ENCODE measurements at regions not wholly inside any gene's neighbourhood (a gene's known extent, or its start where the extent isn't known, plus 50 kb on each side); places are given as distances from the start of the nearest gene placed in this dataset.
"Not testable (repeated sequence)": the region's sequence is repeated elsewhere in the genome, so short reads cannot be mapped to it uniquely, and the experiment has no call there.

DNA sequence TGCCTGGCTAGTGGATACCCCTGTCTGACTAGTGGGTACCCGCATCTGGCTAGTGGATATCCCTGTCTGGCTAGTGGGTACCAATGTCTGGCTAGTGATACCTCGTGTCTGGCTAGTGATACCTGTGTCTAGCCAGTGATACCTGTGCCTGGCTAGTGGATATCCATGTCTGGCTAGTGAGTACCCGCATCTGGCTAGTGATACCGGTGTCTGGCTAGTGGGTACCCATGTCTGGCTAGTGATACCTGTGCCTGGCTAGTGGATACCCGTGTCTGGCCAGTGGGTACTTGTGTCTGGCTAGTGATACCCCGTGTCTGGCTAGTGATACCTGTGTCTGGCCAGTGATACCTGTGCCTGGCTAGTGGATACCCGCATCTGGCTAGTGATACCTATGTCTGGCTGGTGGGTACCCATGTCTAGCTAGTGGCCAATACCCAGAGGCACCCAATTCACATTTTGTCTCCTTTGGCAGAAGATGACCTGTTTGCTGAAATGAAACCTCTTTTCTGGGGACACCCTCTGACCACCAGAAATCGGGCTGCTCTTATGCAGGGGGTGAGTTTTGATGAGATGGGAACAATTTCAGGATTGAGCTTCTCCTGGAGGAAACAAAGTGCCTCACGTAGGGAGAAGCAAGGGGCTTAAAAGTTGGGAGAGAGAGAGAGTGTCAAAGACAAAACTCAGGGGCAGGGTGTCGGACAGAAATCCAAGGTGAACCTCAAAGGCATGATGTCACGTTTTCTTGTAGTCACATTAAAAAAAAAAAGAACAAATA lies 63.4 kb downstream of the SMIM38 start:
- CTCF ChIA-PET: interaction anchor here (0.7 kb wide), 3 partner anchors 80 to 1143 kb away, joined by 3 to 4 read pairs (median 4); no protein-coding TSS in a partner anchor

GRCh38 chr11:69219991-69220390 lies 64.3 kb downstream of the SMIM38 start:
- CTCF ChIA-PET: interaction anchor here (0.7 kb wide), 3 partner anchors 79 to 1144 kb away, joined by 3 to 4 read pairs (median 4); no protein-coding TSS in a partner anchor
- POLR2A ChIA-PET: no interaction called here

More for the DNA sequence above, 63.4 kb downstream of the SMIM38 start:
- POLR2A ChIA-PET: no interaction called here

DNA sequence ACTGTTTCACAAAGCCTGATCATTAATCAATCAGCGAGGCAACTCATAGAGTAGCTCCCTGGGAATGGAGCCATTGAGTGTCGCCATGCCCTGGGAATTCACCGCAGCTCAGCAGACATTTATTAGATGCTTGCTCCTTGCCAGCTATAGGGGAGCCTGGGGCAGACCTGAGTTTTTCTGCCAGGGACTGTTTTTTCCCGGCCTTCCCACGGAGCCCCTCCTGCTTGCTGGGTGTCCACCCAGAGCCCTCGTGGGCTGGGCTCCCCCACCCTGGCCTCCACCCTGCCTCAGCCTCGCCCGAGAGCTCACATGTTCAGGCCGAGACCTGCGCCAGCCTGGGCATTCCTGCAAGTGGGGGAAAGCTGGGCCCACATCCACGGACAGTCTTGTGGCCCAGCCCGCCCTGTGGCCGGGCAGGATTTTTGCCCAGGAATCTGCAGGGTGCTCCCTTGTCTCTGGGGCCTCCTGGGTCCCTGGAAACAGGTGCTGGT lies 64.9 kb downstream of the SMIM38 start:
- POLR2A ChIA-PET: no interaction called here
- CTCF ChIA-PET: no interaction called here

- CTCF ChIA-PET: no interaction called here
- POLR2A ChIA-PET: no interaction called here
These were observed 65.4 kb downstream of the SMIM38 start for GRCh38 chr11:69221086-69221485.

GRCh38 chr11:69221636-69222035 lies 65.9 kb downstream of the SMIM38 start:
- CTCF ChIA-PET, POLR2A ChIA-PET: not testable (repeated sequence)

GRCh38 chr11:69227271-69227670 lies 66.7 kb upstream of the MYEOV start:
- POLR2A ChIA-PET: no interaction called here

GRCh38 chr11:69229511-69229910 lies 64.4 kb upstream of the MYEOV start:
- ChIA-PET POLR2A (no interaction called here), CTCF (no interaction called here)

More at GRCh38 chr11:69227271-69227670, 66.7 kb upstream of the MYEOV start:
- CTCF ChIA-PET: no interaction called here

- CTCF ChIA-PET: interaction anchor here (1.2 kb wide), 1 partner anchor 129 kb away, joined by 3 read pairs; no protein-coding TSS in a partner anchor
- POLR2A ChIA-PET: no interaction called here
These were observed 63.0 kb upstream of the MYEOV start for GRCh38 chr11:69230856-69231425.

DNA sequence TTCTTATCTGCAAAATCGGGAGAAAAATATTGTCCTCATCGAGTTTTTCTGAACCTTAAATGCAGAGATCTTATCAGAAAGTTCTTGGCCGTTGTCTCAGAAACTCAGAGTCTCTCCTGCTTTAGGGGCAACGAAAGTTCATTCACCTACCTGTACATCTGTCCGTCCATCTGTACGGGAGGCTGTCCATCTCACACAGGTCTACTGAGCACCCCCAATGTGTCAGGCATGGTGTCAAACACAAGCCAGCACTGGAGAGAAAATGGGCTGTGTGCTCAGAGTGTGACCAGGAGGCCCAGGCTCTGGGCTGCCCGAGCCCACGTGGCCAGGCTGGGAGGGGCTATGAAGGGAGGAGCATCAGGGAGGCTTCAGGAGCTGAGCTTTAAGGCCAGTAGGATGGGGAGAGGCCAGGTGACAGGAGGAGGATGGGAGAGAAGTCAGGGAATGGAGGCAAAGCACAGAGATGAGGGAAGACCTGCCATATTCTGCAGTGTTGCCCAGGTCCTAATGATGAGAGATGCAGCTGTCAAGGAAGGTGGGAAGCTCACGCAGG lies 62.4 kb upstream of the MYEOV start:
- CTCF ChIA-PET: interaction anchor here (1.2 kb wide), 1 partner anchor 130 kb away, joined by 3 read pairs; no protein-coding TSS in a partner anchor
- POLR2A ChIA-PET: no interaction called here

DNA sequence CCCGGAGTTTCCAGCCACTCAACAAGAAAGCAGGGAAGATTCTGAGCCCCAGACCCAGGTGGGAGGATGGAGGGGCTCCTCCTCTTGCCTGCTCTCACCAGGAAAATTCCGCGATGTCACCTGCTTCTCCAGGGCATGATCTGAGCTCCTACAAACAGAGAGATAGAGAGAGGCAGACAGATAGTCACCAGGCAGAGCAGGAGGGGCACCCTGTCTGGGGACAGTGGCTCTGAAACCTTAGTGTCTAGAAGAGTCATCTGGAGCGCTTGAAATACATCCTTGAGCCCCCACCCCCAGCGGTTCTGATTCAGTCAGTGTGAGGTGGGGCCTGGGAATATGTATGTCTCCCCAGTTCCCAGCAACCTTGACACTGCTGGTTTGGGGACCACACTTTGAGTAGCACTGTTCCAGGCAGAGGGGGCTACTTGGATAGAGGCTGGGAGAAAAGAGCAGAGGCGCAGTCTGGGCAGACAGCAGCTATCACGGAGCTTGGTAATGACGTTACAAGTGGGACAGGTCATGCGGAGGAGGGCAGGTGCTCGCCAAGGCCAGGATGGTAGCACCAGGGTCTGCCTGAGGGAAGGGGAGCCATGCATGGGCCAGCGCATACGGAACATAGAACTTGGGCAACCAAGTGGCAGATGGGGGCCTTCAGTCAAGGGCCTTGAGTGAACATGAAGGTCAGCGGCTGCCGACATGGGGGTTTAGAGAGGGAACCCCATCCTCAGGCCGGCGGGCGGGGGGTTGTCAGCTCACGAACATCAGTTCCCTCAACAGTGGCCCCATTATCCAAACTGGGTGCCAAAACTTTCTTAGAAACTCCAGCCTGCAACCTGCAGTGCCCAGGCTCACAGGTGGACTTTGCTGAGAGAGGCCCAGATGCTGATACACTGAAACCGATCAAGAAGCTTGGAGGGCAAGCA lies 60.9 kb upstream of the MYEOV start:
- POLR2A ChIA-PET: no interaction called here
- CTCF ChIA-PET: no interaction called here

DNA sequence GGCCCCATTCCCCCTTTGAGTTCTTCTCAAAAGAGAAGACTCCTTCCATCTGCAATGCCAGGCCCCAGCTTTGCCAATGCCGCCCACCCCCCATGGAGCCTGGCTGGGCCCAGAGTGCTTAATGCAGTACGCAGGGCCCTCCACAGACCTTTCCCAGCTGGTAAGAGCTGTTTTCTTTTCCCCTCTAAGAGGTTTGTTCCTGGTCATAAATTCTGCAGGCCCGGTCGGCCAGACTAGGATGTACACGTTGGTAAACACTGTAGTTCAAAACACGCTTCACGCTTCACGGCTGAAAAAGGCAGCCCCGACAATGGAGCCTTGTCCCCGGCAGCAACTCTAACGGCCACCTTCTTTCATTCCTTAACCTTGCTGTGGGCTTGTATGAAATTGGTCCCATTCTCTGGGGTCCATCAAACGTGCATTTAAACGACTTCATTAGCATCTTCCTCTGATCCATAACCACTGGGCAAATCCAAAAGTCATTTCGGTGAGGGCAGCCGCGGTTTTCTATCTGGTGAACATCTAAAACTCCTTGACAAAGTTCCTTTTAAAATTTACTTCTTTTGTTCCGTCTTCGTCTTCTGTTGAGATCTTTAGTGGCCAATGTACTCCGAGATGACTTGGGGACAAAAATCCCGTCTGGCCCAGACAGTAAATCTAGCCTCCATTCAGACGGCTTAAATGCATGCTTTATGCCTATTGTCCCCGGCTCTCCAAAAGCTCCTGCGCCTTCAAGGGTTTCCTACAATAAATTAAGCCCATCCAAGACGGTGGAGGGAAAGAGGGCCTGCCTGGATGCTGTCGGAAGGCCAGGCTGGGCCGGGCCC lies 60.0 kb upstream of the MYEOV start:
- ChIA-PET CTCF (no interaction called here), POLR2A (no interaction called here)

DNA sequence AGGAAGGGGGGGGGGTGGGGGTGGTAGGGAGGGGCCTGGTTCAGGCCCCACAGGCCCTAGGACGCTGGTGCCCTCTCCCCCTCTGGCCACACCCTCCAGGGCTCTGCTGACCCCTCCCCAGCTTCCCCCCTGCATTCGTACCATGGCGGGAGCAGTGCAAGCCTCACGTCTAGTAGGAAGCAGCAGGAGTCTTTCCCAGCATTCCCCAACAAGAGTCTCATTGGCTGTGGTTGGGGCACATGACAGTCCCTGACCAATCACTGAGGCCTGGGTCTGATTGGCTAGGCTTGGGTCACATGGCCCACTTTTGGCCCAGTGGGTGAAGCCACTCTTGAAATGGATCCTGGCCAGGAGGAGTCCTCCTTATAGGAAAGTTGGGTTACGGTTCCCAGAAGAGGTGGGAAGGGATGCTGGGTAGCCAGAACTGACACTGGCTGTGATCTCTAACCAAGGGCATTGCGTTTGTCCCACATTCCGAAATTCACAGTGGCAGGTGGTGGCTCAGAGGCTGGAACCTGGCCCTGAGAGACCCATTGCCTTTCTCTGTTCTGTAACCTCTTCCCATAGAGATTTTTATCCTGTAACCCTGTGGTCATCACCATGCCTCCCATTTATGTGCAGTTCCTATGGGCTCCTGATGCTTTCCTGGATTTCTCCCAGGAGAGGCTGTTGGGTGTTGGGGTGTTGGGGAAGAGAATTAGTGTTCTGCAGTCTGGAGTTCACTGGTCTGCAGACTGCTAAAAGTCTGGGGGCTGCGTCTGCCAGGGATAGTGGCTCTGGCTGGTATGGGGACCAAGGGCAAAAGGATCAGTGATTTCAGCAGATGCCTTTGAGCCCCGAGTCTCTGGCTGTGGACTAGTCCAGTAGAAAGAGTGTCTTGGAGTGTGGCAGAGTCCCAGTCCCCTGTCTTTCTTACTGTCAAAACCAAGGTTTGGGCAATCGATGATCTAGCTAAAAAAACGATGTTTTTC lies 58.9 kb upstream of the MYEOV start:
- POLR2A ChIA-PET: no interaction called here
- CTCF ChIA-PET: no interaction called here

DNA sequence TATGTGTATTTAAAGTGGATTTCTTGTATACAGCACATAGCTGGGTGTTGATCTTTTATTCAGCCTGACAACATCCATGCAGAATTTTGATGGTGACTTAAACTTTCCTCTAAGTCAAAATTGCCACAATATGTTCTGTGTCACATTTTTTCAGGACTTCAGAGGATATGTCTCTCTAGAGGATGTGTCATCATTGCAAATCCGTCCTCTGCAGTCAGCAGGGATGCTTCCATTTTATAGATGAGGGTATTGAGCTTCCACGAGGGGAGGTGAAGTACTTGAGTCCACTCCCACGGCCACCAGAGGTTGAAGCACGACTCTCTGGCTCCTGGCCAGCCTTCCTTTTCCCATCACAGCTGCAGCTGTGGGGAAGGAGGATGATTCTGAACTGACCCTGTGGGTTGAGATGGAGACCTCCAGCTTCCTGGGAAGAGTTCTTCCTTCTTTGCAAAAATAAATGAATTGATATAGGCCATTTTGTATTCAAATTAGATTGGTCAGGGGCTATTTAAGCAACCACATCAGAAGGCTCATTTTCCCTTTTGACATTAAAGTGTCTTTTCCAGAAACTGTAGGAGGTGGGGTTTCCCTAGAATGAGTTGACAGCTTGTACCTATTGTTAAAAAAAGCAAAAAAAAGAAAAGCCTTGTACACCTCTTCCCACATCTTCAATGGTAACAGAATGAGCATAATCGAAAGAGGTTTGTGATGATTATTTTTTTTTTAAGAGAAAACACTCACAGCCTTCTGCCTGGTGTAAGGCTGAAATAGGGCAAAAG lies 55.2 kb upstream of the MYEOV start:
- ChIA-PET CTCF (no interaction called here), POLR2A (interaction anchor here (1.0 kb wide), 1 partner anchor 98 kb away, joined by 4 read pairs; no protein-coding TSS in a partner anchor)

GRCh38 chr11:69239641-69240040 lies 54.3 kb upstream of the MYEOV start:
- ChIA-PET CTCF (interaction anchor here (1.4 to 1.5 kb wide), 2 partner anchors 19 to 53 kb away, joined by 3 read pairs; no protein-coding TSS in a partner anchor), POLR2A (no interaction called here)

GRCh38 chr11:69240332-69241074 lies 53.5 kb upstream of the MYEOV start:
- CTCF ChIA-PET: interaction anchor here (1.4 to 1.5 kb wide), 2 partner anchors 18 to 52 kb away, joined by 3 read pairs; no protein-coding TSS in a partner anchor
- POLR2A ChIA-PET: no interaction called here

- ChIA-PET POLR2A (no interaction called here), CTCF (interaction anchor here (1.4 kb wide), 1 partner anchor 51 kb away, joined by 3 read pairs; no protein-coding TSS in a partner anchor)
These were observed 52.7 kb upstream of the MYEOV start for GRCh38 chr11:69241075-69241740.

Data from activated CD8-positive, alpha-beta memory T cell treated with anti-CD3 and anti-CD28 coated beads for 36 hours (primary cell).